Activated CD8-positive, alpha-beta memory T cell treated with anti-CD3 and anti-CD28 coated beads, Interleukin-2, amount 10 ng/mL, durations not matched to agents 7 days and 5 days (primary cell): ENCODE measurements at regions not wholly inside any gene's neighbourhood (a gene's known extent, or its start where the extent isn't known, plus 50 kb on each side); places are given as distances from the start of the nearest gene placed in this dataset.

Experiments used
- ATAC-seq: fragments of 150-1000 bp; cut with Tn5 transposase; one replicate; pipeline ENCODE4 v1.10.0; 2021; ENCODE audit warnings: moderate library complexity
- CTCF ChIA-PET: fragments of 350-600 bp; sonication (Branson Sonifier 250); formaldehyde crosslinking; loops from one replicate; lab custom pipeline; 2021; ENCODE audit warnings: antibody characterized with exemption; lab: Charles Lee
- DNase-seq: peaks from one replicate; pipeline ENCODE4 v3.0.0-alpha.2; 2020
- H3K27ac Mint-ChIP-seq: one replicate; pipeline ENCODE4 v1.8.0; 2021; ENCODE audit warnings: mild to moderate bottlenecking, mixed read lengths
- H3K27me3 Mint-ChIP-seq: one replicate; pipeline ENCODE4 v1.8.0; 2021; ENCODE audit warnings: mixed read lengths
- H3K36me3 Mint-ChIP-seq: one replicate; pipeline ENCODE4 v1.8.0; 2021; ENCODE audit warnings: mild to moderate bottlenecking, mixed read lengths
- H3K4me1 Mint-ChIP-seq: one replicate; pipeline ENCODE4 v1.8.0; 2021; ENCODE audit warnings: mixed read lengths
- H3K4me3 Mint-ChIP-seq: one replicate; pipeline ENCODE4 v1.8.0; 2021; ENCODE audit warnings: mild to moderate bottlenecking, moderate library complexity, mixed read lengths
- H3K9me3 Mint-ChIP-seq: one replicate; pipeline ENCODE4 v1.8.0; 2022; ENCODE audit warnings: low read depth, mixed read lengths

GRCh38 chr2:167451496-167452289, 563.4 kb downstream of the XIRP2 start:
- DNase-seq (no peak), ATAC-seq (no peak)
- Mint-ChIP-seq H3K27me3 (no peaks in the 10 kb centered on the region), H3K4me1 (no peaks in the 10 kb centered on the region), H3K9me3 (peaks cover 16% of the 10 kb centered on the region), H3K27ac (no peak overlapping the region), H3K4me3 (no peak overlapping the region), H3K36me3 (no peaks in the 10 kb centered on the region)
- CTCF ChIA-PET: no interaction called here

DNA sequence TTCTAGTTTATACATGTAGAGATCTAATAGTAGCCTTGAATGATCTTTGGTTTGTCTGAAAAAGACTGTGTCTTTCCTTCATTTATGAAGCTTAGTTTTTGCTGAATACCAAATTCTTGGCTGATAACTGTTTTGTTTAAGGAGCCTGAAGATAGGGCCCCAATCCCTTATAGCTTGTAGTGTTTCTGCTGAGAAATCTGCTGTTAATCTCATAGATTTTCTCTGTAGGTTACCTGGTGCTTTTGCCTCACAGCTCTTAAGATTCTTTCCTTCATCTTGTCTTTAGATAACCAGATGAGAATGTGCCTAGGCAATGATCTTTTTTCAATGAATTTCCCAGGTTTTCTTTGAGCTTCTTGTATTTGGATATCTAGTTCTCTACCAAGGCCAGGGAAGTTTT, 562.1 kb downstream of the XIRP2 start:
- Mint-ChIP-seq H3K4me1 (no peaks in the 10 kb centered on the region), H3K36me3 (no peaks in the 10 kb centered on the region), H3K9me3 (peaks cover 15% of the 10 kb centered on the region), H3K27me3 (no peaks in the 10 kb centered on the region), H3K27ac (no peak overlapping the region), H3K4me3 (no peak overlapping the region)
- CTCF ChIA-PET: no interaction called here
- DNase-seq (no peak), ATAC-seq (no peak)

DNA sequence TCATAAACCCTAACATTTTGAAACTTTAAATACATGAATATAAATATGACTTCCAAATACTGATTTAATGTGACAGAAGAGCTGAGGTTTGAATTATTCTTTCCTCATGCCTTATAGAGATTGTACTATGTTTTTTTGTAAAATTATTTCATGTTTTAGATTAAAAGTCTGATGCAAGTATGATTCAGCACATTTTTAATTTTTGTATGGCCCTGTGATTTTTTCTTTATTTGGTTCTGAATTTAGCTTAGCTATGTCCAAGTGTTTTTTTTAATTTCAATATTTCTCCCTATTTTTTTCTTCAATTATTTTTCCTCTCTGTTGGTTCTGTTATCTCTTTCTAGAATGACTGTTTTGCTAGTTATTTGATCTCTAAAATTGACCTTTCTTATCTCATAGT, 552.1 kb downstream of the XIRP2 start:
- no peaks in the 10 kb centered on the region for H3K36me3 Mint-ChIP-seq
- no peak for DNase-seq
- ATAC-seq: no peak
- H3K4me1 Mint-ChIP-seq: no peaks in the 10 kb centered on the region
- no peaks in the 10 kb centered on the region for H3K27me3 Mint-ChIP-seq
- H3K4me3 Mint-ChIP-seq: no peak overlapping the region
- no peaks in the 10 kb centered on the region for H3K9me3 Mint-ChIP-seq
- CTCF ChIA-PET: interaction anchor here (0.7 kb wide), 1 partner anchor 25 kb away, joined by 3 read pairs; no protein-coding TSS in a partner anchor
- no peak overlapping the region for H3K27ac Mint-ChIP-seq

- DNase-seq (no peak), ATAC-seq (no peak)
- Mint-ChIP-seq H3K36me3 (no peaks in the 10 kb centered on the region), H3K4me1 (no peaks in the 10 kb centered on the region), H3K27ac (no peak overlapping the region), H3K27me3 (no peaks in the 10 kb centered on the region), H3K4me3 (no peak overlapping the region), H3K9me3 (no peaks in the 10 kb centered on the region)
- CTCF ChIA-PET: no interaction called here
Observed at GRCh38 chr2:167438206-167438605, 549.9 kb downstream of the XIRP2 start.

DNA sequence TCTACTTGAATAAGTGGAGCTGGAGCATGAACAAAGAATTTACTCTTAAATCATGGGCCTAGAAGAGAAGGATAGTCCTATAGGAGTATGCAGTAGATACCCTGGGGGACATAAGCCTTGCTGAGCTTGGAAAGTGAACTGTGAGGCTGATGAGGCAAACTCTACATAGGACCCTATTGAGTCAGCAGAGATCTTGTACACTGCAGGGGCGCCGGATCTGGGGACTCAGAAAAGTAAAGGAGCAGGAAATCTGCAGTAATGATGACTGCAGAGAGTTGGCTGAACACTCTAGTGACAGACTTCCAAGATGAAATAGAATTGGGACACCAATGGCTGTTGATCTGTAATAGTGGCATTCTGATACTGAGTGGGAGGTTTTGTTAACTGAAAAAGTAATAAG, 543.7 kb downstream of the XIRP2 start:
- Mint-ChIP-seq H3K4me3 (no peak overlapping the region), H3K9me3 (peaks cover 2% of the 10 kb centered on the region), H3K27me3 (no peaks in the 10 kb centered on the region), H3K36me3 (no peaks in the 10 kb centered on the region), H3K4me1 (no peaks in the 10 kb centered on the region), H3K27ac (no peak overlapping the region)
- CTCF ChIA-PET: no interaction called here
- ATAC-seq (no peak), DNase-seq (no peak)

DNA sequence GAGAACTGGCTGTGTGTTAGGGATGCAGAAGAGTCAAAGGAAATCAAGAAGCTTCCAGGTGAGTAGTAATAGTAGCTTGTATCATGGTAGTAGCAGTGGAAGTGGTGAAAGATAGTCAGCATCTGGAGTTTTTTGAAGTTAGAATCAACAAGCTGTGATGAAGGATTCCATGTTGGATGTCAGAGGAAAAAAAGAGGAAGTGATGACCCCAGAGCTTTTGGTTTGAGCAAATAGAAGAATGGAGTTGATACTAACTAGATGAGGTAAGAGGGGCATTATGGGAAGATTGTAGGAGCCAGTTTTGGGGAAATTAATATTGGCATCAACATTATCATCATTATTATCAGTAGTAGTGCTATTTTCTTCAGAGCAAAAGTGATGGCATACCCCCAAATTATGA, 542.2 kb downstream of the XIRP2 start:
- no peak overlapping the region for H3K27ac Mint-ChIP-seq
- H3K27me3 Mint-ChIP-seq: no peaks in the 10 kb centered on the region
- no peaks in the 10 kb centered on the region for H3K36me3 Mint-ChIP-seq
- CTCF ChIA-PET: no interaction called here
- ATAC-seq: no peak
- DNase-seq: no peak
- H3K9me3 Mint-ChIP-seq: peaks cover 2% of the 10 kb centered on the region
- H3K4me3 Mint-ChIP-seq: no peak overlapping the region
- no peaks in the 10 kb centered on the region for H3K4me1 Mint-ChIP-seq

- no peak for DNase-seq
- Mint-ChIP-seq H3K9me3 (peaks cover 2% of the 10 kb centered on the region), H3K36me3 (no peaks in the 10 kb centered on the region), H3K4me1 (no peaks in the 10 kb centered on the region), H3K4me3 (no peak overlapping the region), H3K27me3 (no peaks in the 10 kb centered on the region), H3K27ac (no peak overlapping the region)
- ATAC-seq: no peak
- CTCF ChIA-PET: no interaction called here
Observed at GRCh38 chr2:167424803-167425755, 536.8 kb downstream of the XIRP2 start.

- CTCF ChIA-PET: no interaction called here
- no peaks in the 10 kb centered on the region for H3K4me1 Mint-ChIP-seq
- H3K9me3 Mint-ChIP-seq: peaks cover 2% of the 10 kb centered on the region
- H3K27me3 Mint-ChIP-seq: no peaks in the 10 kb centered on the region
- ATAC-seq (no peak), DNase-seq (no peak)
- H3K36me3 Mint-ChIP-seq: no peaks in the 10 kb centered on the region
- no peak overlapping the region for H3K27ac Mint-ChIP-seq
- H3K4me3 Mint-ChIP-seq: no peak overlapping the region
Observed at GRCh38 chr2:167424221-167424620, 535.9 kb downstream of the XIRP2 start.

GRCh38 chr2:167423731-167424130, 535.5 kb downstream of the XIRP2 start:
- CTCF ChIA-PET: no interaction called here
- H3K9me3 Mint-ChIP-seq: peaks cover 2% of the 10 kb centered on the region
- H3K4me3 Mint-ChIP-seq: no peak overlapping the region
- ATAC-seq (no peak), DNase-seq (no peak)
- no peak overlapping the region for H3K27ac Mint-ChIP-seq
- H3K36me3 Mint-ChIP-seq: no peaks in the 10 kb centered on the region
- H3K27me3 Mint-ChIP-seq: no peaks in the 10 kb centered on the region
- H3K4me1 Mint-ChIP-seq: no peaks in the 10 kb centered on the region

- Mint-ChIP-seq H3K9me3 (no peaks in the 10 kb centered on the region), H3K4me3 (no peak overlapping the region), H3K4me1 (no peaks in the 10 kb centered on the region), H3K36me3 (no peaks in the 10 kb centered on the region), H3K27ac (no peak overlapping the region), H3K27me3 (no peaks in the 10 kb centered on the region)
- ATAC-seq (no peak), DNase-seq (no peak)
- CTCF ChIA-PET: no interaction called here
Observed at GRCh38 chr2:167420211-167420610, 531.9 kb downstream of the XIRP2 start.

DNA sequence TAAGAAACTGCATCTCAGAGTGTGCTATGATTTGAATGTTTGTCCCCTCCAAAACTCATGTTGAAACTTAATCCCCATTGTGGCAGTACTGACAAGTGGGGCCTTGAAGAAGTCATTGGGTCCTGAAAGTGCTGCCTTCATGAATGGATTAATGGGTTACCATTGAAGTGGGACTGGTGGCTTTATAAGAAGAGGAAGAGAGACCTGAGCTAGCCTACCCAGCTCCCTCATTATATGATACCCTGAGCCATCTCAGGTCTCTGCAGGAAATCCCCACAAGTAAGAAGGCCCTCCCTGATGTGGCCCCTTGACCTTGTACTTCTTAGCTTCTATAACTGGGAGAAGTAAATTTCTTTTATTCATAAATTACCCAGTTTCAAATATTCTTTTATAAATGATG, 526.8 kb downstream of the XIRP2 start:
- no peaks in the 10 kb centered on the region for H3K4me1 Mint-ChIP-seq
- H3K4me3 Mint-ChIP-seq: no peak overlapping the region
- CTCF ChIA-PET: no interaction called here
- no peak for DNase-seq
- H3K36me3 Mint-ChIP-seq: no peaks in the 10 kb centered on the region
- H3K9me3 Mint-ChIP-seq: peaks cover 2% of the 10 kb centered on the region
- no peak for ATAC-seq
- no peak overlapping the region for H3K27ac Mint-ChIP-seq
- no peaks in the 10 kb centered on the region for H3K27me3 Mint-ChIP-seq

DNA sequence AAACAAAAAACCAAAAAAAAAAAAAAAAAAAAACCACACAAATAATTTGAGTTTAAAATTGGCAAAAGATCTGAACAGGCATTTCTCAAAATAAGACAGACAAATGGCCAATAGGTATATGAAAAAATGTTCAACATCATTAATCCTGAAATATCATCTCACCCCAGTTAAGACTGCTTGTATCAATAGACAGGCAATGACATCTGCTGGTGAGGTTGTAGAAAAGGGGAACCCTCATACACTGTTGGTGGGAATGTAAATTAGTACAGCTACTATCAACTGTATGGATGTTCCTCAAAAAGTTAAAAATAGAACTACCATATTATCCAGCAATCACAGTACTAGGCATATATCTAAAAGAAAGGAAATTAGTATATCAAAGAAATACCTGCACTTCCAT, 523.1 kb downstream of the XIRP2 start:
- no peaks in the 10 kb centered on the region for H3K4me1 Mint-ChIP-seq
- CTCF ChIA-PET: interaction anchor here (0.7 kb wide), 1 partner anchor 77 kb away, joined by 3 read pairs; no protein-coding TSS in a partner anchor

DNA sequence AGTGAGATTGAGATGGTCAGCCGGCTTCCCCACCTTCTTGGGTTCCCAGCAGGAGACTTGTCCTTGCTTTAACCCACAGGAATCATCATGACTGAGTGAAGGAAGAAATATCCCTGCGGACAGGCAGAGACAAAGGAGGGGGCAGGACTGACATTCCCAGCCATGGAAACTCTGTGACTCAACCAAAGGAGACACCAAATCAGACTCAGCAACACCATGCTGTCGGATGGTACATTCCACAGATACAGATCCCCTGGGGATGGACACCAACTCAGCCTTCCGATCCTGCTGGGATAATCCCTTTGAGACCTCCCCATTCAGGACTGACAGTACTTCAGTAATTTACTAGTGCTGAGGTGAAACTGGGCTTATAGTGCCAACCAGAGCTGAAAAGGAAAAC, 518.3 kb downstream of the XIRP2 start:
- Mint-ChIP-seq H3K27me3 (no peaks in the 10 kb centered on the region), H3K4me1 (no peaks in the 10 kb centered on the region), H3K36me3 (no peaks in the 10 kb centered on the region), H3K27ac (no peak overlapping the region), H3K9me3 (peaks cover 4% of the 10 kb centered on the region), H3K4me3 (no peak overlapping the region)
- CTCF ChIA-PET: no interaction called here
- no peak for ATAC-seq
- no peak for DNase-seq

More for the DNA sequence above, 523.1 kb downstream of the XIRP2 start:
- Mint-ChIP-seq H3K4me3 (no peak overlapping the region), H3K27me3 (no peaks in the 10 kb centered on the region), H3K36me3 (no peaks in the 10 kb centered on the region), H3K27ac (no peak overlapping the region), H3K9me3 (peaks cover 2% of the 10 kb centered on the region)
- ATAC-seq (no peak), DNase-seq (no peak)
